ENCODE measurements at regions not wholly inside any gene's neighbourhood (a gene's known extent, or its start where the extent isn't known, plus 50 kb on each side); places are given as distances from the start of the nearest gene placed in this dataset.

GRCh38 chr12:65611396-65611795 lies 212.9 kb upstream of the HMGA2 start:
- TF ChIP-seq CTCF (conservative IDR thresholded peaks at IDR 0.05): no peak
- TF ChIP-seq ZFX (IDR thresholded peaks at IDR 0.05): no peak

All from C4-2B (cell line).